Body of pancreas (tissue), 4 donors: ENCODE measurements at regions not wholly inside any gene's neighbourhood (a gene's known extent, or its start where the extent isn't known, plus 50 kb on each side); places are given as distances from the start of the nearest gene placed in this dataset.

Source experiments
- POLR2A ChIP-seq, 3 donors: fragments of 450-650 bp; IDR thresholded peaks; one replicate each; pipeline ENCODE4 v1.6.1; 2016; ENCODE audit warnings: antibody characterized with exemption in 3 of 3, mild to moderate bottlenecking in 2 of 3
- TF ChIP-seq, protein P1 (sequence below), 7 experiments: fragments of 450-650 bp in 4 of 7; fragments of 200-600 bp in 3 of 7; sonication (generic) in 3 of 7; IDR thresholded peaks; one replicate each; pipeline ENCODE4 v1.5.1; 2016 to 2019; ENCODE audit warnings: antibody characterized with exemption in 7 of 7

DNA sequence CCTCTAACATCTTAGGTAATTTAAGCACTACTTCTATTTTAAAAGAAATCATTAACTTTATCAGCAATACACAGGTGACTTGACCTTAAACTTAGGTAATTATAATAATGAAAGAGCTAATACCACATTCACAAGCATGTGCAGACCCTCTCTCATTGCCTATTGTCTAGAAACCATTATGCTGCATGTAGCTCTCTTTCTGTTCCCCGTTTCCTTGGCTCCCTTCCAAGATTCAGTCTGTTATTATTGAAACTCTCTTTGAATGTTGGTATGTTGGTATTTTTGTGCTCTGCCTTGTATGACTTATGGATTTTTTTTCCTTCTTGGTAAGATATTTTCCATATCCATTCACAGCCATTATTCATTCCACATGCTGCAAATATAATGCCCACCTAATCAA is 201.2 kb downstream of the CDCA7 start:
- TF ChIP-seq, protein P1, sequence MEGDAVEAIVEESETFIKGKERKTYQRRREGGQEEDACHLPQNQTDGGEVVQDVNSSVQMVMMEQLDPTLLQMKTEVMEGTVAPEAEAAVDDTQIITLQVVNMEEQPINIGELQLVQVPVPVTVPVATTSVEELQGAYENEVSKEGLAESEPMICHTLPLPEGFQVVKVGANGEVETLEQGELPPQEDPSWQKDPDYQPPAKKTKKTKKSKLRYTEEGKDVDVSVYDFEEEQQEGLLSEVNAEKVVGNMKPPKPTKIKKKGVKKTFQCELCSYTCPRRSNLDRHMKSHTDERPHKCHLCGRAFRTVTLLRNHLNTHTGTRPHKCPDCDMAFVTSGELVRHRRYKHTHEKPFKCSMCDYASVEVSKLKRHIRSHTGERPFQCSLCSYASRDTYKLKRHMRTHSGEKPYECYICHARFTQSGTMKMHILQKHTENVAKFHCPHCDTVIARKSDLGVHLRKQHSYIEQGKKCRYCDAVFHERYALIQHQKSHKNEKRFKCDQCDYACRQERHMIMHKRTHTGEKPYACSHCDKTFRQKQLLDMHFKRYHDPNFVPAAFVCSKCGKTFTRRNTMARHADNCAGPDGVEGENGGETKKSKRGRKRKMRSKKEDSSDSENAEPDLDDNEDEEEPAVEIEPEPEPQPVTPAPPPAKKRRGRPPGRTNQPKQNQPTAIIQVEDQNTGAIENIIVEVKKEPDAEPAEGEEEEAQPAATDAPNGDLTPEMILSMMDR (IDR thresholded peaks at IDR 0.05), result no peak
- no peak for TF ChIP-seq POLR2A (IDR thresholded peaks at IDR 0.05)
